Activated CD4-positive, alpha-beta T cell treated with anti-CD3 and anti-CD28 coated beads, Interleukin-2, amount 10 ng/mL, durations not matched to agents 7 days and 5 days (primary cell): ENCODE measurements at regions not wholly inside any gene's neighbourhood (a gene's known extent, or its start where the extent isn't known, plus 50 kb on each side); places are given as distances from the start of the nearest gene placed in this dataset.
"Not testable (repeated sequence)": the region's sequence is repeated elsewhere in the genome, so short reads cannot be mapped to it uniquely, and the experiment has no call there.

Source experiments
- CTCF ChIA-PET: fragments of 350-600 bp; sonication (Branson Sonifier 250); formaldehyde crosslinking; loops from one replicate; lab custom pipeline; 2021; ENCODE audit warnings: antibody characterized with exemption; lab: Charles Lee
- POLR2A ChIA-PET: fragments of 350-600 bp; sonication (Branson Sonifier 250); formaldehyde crosslinking; loops from one replicate; lab custom pipeline; 2021; ENCODE audit warnings: antibody characterized with exemption; lab: Charles Lee
- DNase-seq: peaks from one replicate; pipeline ENCODE4 v3.0.0-alpha.2; 2020
- H3K27ac Mint-ChIP-seq: one replicate; pipeline ENCODE4 v1.8.0; 2021; ENCODE audit warnings: mild to moderate bottlenecking, moderate library complexity, mixed read lengths
- H3K27me3 Mint-ChIP-seq: one replicate; pipeline ENCODE4 v1.8.0; 2021; ENCODE audit warnings: mixed read lengths
- H3K36me3 Mint-ChIP-seq: one replicate; pipeline ENCODE4 v1.8.0; 2021; ENCODE audit warnings: low read depth, mixed read lengths
- H3K4me1 Mint-ChIP-seq: one replicate; pipeline ENCODE4 v1.8.0; 2021; ENCODE audit warnings: mixed read lengths
- H3K4me3 Mint-ChIP-seq: one replicate; pipeline ENCODE4 v1.8.0; 2021; ENCODE audit warnings: mild to moderate bottlenecking, moderate library complexity, mixed read lengths
- H3K9me3 Mint-ChIP-seq: one replicate; pipeline ENCODE4 v1.8.0; 2021; ENCODE audit warnings: mixed read lengths

DNA sequence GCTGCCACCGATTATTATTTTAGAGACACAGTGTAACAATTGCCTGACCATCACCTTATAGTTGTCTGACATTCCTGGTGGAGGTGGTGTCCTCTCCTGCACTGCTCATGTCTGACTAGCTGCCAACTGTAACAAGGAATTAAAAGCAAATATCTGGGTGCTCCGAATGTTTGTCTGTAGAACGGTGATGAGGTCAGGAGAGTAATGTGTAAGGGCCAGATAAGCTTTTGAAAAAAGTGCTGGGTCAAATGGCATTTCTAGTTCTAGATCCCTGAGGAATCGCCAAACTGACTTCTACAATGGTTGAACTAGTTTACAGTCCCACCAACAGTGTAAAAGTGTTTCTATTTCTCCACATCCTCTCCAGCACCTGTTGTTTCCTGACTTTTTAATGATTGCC is 164.3 kb downstream of the VSIG4 start:
- H3K27ac Mint-ChIP-seq, POLR2A ChIA-PET, H3K27me3 Mint-ChIP-seq, H3K9me3 Mint-ChIP-seq, H3K36me3 Mint-ChIP-seq, DNase-seq, H3K4me3 Mint-ChIP-seq: not testable (repeated sequence)
- CTCF ChIA-PET, result interaction anchor here (0.8 kb wide), 1 partner anchor 9 kb away, joined by 3 read pairs; no protein-coding TSS in a partner anchor
- H3K4me1 Mint-ChIP-seq, result peaks cover 11% of the 10 kb centered on the region

DNA sequence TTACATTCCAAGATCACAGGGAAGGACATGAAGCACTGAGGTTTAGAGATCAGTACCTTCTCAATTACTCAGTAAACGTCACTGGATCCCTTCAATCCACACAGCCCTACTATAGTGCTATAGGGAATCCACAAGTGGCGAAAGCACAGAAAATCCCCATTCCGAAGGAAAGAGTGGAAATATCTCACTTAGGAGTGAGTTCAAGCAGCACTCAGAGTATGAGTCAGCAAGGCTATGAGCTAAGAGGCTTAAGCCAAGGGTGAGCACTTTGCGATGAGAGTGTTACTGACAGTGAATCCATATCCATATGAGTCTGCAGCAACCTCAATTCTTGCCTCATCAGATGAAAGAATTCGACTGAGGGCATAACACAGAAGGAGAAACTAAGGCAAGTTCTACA is 165.1 kb downstream of the VSIG4 start:
- ChIA-PET POLR2A (no interaction called here), CTCF (no interaction called here)
- no peak for DNase-seq
- Mint-ChIP-seq H3K27ac (no peak overlapping the region), H3K27me3 (no peaks in the 10 kb centered on the region), H3K36me3 (no peaks in the 10 kb centered on the region), H3K4me1 (peaks cover 9% of the 10 kb centered on the region), H3K4me3 (no peak overlapping the region), H3K9me3 (peaks cover 2% of the 10 kb centered on the region)

DNA sequence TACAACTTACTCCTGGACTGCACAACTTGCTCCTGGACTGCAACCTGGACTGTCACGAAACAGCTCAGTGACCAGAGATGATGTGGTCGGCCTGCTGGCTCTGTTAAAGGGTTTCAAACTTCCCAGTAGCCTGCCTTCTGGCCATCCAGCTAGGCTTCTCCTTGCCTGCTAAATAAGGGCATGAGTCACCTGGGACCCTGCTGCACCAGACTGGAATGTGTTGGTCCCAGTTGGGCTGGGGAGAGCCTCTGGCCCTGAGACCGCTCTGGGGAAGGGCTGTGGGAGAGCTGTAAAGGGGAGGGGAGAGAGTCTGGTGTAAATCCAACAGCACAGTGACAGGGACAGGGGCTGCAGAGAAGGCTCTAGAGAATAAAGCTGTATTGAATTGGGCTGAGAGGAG is 165.8 kb downstream of the VSIG4 start:
- H3K27me3 Mint-ChIP-seq, result no peaks in the 10 kb centered on the region
- ChIA-PET POLR2A (no interaction called here), CTCF (no interaction called here)
- no peak overlapping the region for H3K4me3 Mint-ChIP-seq
- H3K4me1 Mint-ChIP-seq, result peaks cover 9% of the 10 kb centered on the region
- H3K27ac Mint-ChIP-seq, result no peak overlapping the region
- H3K9me3 Mint-ChIP-seq, result peaks cover 2% of the 10 kb centered on the region
- no peak for DNase-seq
- H3K36me3 Mint-ChIP-seq, result no peaks in the 10 kb centered on the region

DNA sequence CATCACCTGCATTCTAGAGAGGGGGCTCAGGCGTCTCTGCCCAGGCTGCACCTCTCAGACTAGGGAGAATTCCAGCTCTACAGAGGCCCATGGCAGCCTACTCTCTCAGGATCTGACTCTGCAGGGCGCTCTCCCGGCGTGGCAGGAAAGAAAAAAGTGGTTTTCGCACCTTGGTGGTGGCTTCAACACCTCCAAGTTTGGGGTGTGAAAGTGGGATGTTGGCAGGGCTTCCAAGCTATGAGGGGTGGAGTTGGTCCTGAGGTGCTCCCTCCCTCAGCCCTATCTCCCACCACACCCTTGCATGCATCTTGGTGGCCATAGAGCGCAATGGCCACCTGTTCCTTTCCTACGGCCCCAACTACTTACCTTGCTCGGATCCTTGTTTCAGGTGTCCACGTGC is 166.5 kb downstream of the VSIG4 start:
- Mint-ChIP-seq H3K4me1 (peaks cover 9% of the 10 kb centered on the region), H3K4me3 (no peak overlapping the region), H3K27ac (no peak overlapping the region), H3K27me3 (no peaks in the 10 kb centered on the region), H3K36me3 (no peaks in the 10 kb centered on the region), H3K9me3 (peaks cover 2% of the 10 kb centered on the region)
- CTCF ChIA-PET, result interaction anchor here (0.8 kb wide), 1 partner anchor 214 kb away, joined by 3 read pairs; no protein-coding TSS in a partner anchor
- POLR2A ChIA-PET, result no interaction called here
- DNase-seq, result no peak

DNA sequence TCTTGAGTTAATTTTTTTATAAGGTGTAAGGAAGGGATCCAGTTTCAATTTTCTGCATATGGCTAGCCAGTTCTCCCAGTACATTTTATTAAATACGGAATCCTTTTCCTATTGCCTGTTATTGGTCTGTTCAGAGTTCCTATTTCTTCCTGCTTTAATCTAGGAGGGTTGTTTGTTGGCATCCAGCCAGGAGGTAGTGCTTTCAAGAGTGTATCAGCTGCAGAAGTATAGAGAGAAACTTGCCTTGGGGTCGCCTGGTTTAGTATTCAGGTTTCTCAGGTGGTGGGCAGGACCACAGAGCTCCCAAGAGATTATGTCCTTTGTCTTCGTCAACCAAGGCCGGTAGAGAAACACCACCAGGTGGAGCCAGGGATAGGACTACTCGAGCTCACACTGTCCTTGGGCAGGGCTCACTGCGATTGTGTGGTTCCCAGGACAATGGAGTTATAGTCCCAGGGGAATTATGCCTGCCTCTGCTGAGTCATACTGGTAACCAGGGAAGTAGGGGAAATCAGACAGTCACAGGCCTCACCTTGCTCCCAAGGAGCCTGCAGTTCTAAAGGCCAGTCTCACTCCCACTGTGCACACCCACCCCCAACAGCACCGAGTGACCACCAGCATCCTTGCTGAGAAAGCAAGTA is 168.1 kb downstream of the VSIG4 start:
- Mint-ChIP-seq H3K36me3 (peaks cover 3% of the 10 kb centered on the region), H3K4me3 (no peak overlapping the region), H3K27me3 (no peaks in the 10 kb centered on the region), H3K9me3 (peaks cover 5% of the 10 kb centered on the region), H3K27ac (no peak overlapping the region), H3K4me1 (peaks cover 8% of the 10 kb centered on the region)
- ChIA-PET CTCF (no interaction called here), POLR2A (no interaction called here)
- peak; percentile 5 for DNase-seq

DNA sequence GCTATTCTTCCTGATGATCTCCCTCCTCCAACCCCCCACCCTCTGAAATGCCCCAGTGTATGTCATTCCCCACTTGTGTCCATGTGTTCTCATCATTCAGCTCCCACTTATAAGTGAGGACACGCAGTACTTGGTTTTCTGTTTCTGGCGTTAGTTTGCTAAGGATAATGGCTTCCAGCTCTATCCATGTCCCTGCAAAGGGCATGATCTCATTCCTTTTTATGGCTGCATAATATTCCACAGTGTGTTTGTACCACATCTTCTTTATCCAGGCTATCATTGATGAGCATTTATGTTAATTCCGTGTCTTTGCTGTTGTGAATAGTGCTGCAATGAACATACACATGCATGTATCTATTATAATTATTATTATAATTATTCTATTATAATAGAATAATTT is 169.3 kb downstream of the VSIG4 start:
- CTCF ChIA-PET, POLR2A ChIA-PET, H3K4me3 Mint-ChIP-seq, H3K27ac Mint-ChIP-seq, H3K36me3 Mint-ChIP-seq, H3K27me3 Mint-ChIP-seq, DNase-seq, H3K9me3 Mint-ChIP-seq: not testable (repeated sequence)
- peaks cover 19% of the 10 kb centered on the region for H3K4me1 Mint-ChIP-seq

DNA sequence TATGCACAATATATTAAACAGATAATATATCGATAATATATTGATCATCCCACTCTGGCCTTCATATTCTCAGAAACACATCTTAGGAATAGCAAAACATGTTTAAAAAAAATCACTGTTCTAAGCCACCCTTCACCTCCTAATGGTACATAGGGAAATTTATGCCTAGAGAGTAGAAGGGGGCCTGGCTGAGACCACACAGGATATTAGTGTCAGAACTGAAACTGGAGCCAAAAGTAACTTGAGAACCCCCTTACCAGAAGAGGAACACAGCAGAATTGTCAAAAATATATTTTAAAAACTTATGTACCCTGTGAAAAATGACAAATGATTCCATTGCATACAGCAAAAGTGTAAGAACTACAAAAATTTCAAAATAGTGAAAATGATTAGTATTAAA is 173.1 kb downstream of the VSIG4 start:
- no peak overlapping the region for H3K4me3 Mint-ChIP-seq
- H3K27ac Mint-ChIP-seq, result peak overlapping the region; percentile 77
- POLR2A ChIA-PET, result no interaction called here

DNA sequence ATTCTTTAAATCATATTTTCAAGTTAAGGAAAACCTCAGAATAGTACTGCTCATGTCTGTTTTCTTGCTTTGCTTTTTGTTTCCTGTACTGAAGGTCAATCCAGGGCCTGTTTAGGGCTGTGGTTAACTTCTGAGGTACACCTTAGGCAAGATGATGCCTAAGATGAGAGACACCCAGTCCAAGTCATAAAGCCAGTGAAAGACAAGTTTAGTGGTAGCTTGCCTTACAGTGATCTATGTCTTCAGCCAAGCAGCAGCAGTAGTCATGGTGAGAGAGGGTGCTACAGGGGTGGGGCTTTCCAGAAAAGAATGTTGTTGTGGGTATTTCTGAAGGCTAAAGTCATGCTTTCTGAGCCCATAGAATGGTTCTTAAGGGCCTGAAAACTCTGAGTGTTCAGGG is 173.7 kb downstream of the VSIG4 start:
- DNase-seq, result peak; percentile 35

More for the DNA sequence above, 173.1 kb downstream of the VSIG4 start:
- CTCF ChIA-PET, result no interaction called here
- no peak for DNase-seq
- Mint-ChIP-seq H3K27me3 (no peaks in the 10 kb centered on the region), H3K36me3 (peaks cover 4% of the 10 kb centered on the region), H3K4me1 (peaks cover 26% of the 10 kb centered on the region), H3K9me3 (peaks cover 3% of the 10 kb centered on the region)

DNA sequence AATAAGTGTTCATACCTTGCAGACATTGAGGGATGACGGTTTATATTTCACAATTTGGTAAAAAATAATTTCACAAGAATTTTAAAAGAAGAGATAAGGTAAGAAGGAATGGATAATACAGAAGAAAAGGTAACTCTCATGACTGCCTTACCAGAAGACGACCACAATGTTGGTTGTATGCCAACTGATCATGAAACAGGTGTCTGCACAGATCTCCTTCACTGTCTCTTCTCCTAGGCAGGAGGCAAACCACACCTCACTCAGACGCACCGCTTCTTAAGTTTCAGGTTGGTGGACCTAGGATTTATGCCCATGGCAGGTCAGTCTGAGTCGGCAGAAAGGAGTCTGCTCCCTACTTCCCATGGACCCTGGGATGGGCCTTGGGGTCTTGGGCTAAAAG is 177.2 kb downstream of the VSIG4 start:
- H3K27ac Mint-ChIP-seq, result no peak overlapping the region
- H3K4me1 Mint-ChIP-seq, result peaks cover 37% of the 10 kb centered on the region
- H3K36me3 Mint-ChIP-seq, result peaks cover 4% of the 10 kb centered on the region
- H3K27me3 Mint-ChIP-seq, result no peaks in the 10 kb centered on the region
- DNase-seq, result no peak
- H3K4me3 Mint-ChIP-seq, result no peak overlapping the region
- ChIA-PET CTCF (no interaction called here), POLR2A (no interaction called here)
- peaks cover under 1% of the 10 kb centered on the region for H3K9me3 Mint-ChIP-seq

More for the DNA sequence above, 173.7 kb downstream of the VSIG4 start:
- ChIA-PET POLR2A (no interaction called here), CTCF (interaction anchor here (1.4 kb wide), 1 partner anchor 34 kb away, joined by 5 read pairs; no protein-coding TSS in a partner anchor)
- Mint-ChIP-seq H3K4me3 (no peak overlapping the region), H3K9me3 (peaks cover 3% of the 10 kb centered on the region), H3K27me3 (no peaks in the 10 kb centered on the region), H3K36me3 (peaks cover 6% of the 10 kb centered on the region), H3K27ac (peak overlapping the region; percentile 59), H3K4me1 (peaks cover 32% of the 10 kb centered on the region)

DNA sequence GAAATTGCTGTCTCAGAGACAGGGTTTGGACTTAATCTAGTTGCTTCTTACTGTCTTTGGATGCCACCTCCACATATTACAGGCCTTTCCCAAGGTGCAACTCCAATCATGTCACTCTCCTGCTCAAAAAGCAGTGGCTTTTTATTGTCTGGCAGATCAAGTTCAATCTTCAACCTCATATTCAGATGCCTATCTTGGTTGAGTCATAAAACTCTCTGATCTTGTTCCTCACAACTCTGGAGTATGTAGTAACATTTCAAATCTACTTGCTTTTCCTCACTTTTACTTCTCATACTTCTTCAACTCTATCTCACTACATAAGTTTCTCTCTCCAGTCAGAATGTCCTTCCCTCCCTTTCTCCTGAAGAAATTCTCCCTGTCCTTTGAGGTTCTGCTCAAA is 180.6 kb downstream of the VSIG4 start:
- Mint-ChIP-seq H3K27me3 (no peaks in the 10 kb centered on the region), H3K4me1 (peaks cover 21% of the 10 kb centered on the region), H3K27ac (no peak overlapping the region), H3K36me3 (peaks cover 3% of the 10 kb centered on the region), H3K4me3 (no peak overlapping the region), H3K9me3 (peaks cover 9% of the 10 kb centered on the region)
- CTCF ChIA-PET, result interaction anchor here (1.0 kb wide), 1 partner anchor 21 kb away, joined by 4 read pairs; no protein-coding TSS in a partner anchor
- DNase-seq, result no peak
- POLR2A ChIA-PET, result no interaction called here

DNA sequence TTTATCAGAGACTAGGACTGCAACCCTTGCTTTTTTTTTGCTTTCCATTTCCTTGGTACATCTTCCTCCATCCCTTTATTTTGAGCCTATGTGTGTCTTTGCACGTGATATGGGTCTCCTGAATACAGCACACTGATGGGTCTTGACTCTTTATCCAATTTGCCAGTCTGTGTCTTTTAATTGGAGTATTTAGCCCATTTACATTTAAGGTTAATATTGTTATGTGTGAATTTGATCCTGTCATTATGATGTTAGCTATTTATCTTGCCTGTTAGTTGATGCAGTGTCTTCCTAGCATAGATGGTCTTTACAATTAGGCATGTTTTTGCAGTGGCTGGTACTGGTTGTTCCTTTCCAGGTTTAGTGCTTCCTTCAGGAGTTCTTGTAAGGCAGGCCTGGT is 185.4 kb downstream of the VSIG4 start:
- H3K36me3 Mint-ChIP-seq, H3K27me3 Mint-ChIP-seq, DNase-seq, H3K4me1 Mint-ChIP-seq, H3K27ac Mint-ChIP-seq, POLR2A ChIA-PET, H3K4me3 Mint-ChIP-seq: not testable (repeated sequence)
- peaks cover 15% of the 10 kb centered on the region for H3K9me3 Mint-ChIP-seq
- CTCF ChIA-PET, result interaction anchor here (1.4 kb wide), 1 partner anchor 10 kb away, joined by 4 read pairs; no protein-coding TSS in a partner anchor

DNA sequence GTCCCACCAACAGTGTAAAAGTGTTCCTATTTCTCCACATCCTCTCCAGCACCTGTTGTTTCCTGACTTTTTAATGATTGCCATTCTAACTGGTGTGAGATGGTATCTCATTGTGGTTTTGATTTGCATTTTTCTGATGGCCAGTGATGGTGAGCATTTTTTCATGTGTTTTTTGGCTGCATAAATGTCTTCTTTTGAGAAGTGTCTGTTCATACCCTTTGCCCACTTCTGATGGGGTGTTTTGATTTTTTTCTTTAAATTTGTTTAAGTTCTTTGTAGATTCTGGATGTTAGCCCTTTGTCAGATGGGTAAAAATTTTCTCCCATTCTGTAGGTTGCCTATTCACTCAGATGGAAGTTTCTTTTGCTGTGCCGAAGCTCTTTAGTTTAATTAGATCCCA is 183.9 kb downstream of the MSN start:
- H3K36me3 Mint-ChIP-seq, H3K27me3 Mint-ChIP-seq, POLR2A ChIA-PET, H3K4me1 Mint-ChIP-seq, H3K4me3 Mint-ChIP-seq, DNase-seq, CTCF ChIA-PET, H3K27ac Mint-ChIP-seq: not testable (repeated sequence)
- H3K9me3 Mint-ChIP-seq, result peaks cover 14% of the 10 kb centered on the region

DNA sequence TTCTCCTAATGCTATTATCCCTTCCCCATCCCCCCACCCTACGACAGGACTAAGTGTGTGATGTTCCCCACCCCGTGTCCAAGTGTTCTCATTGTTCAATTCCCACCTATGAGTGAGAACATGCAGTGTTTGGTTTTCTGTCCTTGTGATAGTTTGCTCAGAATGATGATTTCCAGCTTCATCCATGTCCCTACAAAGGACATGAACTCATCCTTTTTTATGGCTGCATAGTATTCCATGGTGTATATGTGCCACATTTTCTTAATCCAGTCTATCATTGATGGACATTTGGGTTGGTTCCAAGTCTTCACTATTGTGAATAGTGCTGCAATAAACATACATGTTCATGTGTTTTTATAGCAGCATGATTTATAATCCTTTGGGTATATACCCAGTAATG is 183.4 kb downstream of the MSN start:
- H3K4me3 Mint-ChIP-seq, DNase-seq, H3K36me3 Mint-ChIP-seq, H3K27me3 Mint-ChIP-seq, CTCF ChIA-PET, H3K27ac Mint-ChIP-seq, H3K4me1 Mint-ChIP-seq, POLR2A ChIA-PET: not testable (repeated sequence)
- H3K9me3 Mint-ChIP-seq, result peaks cover 14% of the 10 kb centered on the region

DNA sequence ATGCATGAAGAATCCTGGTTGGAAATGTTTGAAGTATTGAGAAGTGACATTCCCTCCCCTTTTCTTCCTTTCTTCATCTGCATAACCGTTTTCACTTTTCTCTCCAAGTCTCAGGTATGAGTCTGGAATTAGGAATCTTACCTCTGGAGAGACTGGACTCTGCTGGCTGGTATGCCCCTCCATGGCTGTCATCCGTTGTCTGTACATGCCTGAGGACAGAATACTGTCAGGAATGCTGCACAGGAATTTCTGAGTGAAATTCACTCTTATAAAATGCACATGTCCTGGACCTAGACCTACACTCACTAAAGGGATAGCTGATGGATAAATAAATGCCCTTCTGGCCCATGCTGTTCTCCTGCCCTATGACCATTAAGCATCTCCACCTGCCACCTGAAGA is 179.5 kb downstream of the MSN start:
- CTCF ChIA-PET, result no interaction called here
- DNase-seq, result no peak
- Mint-ChIP-seq H3K27me3 (no peaks in the 10 kb centered on the region), H3K9me3 (peaks cover 2% of the 10 kb centered on the region), H3K4me1 (no peaks in the 10 kb centered on the region), H3K27ac (no peak overlapping the region), H3K4me3 (no peak overlapping the region), H3K36me3 (no peaks in the 10 kb centered on the region)
- POLR2A ChIA-PET, result no interaction called here
